ENCODE measurements at regions not wholly inside any gene's neighbourhood (a gene's known extent, or its start where the extent isn't known, plus 50 kb on each side); places are given as distances from the start of the nearest gene placed in this dataset.

GRCh38 chr4:186351668-186352194 lies 85.7 kb downstream of the F11 start:
- peak; percentile 35 for DNase-seq

DNA sequence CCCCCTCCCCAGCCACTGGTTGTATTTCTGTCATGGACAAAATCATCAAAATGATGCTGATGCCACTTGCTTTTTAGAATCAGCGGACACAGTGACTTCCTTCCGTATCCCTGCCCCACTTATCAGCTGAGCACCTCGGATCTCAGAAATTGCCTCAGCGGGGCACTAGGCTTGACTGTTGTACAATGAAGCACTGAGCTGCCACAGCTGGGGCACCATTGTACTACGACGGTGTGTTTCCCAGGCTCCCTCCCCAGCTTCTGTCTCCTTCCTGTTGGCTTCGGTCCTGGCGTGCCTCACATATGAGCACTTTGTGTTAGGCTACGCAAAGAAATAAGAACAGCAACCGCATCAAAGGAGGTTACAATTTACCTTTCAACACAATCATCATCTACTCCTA lies 82.4 kb downstream of the F11 start:
- no peak for DNase-seq

GRCh38 chr4:186347743-186348142 lies 81.8 kb downstream of the F11 start:
- DNase-seq, result no peak

DNA sequence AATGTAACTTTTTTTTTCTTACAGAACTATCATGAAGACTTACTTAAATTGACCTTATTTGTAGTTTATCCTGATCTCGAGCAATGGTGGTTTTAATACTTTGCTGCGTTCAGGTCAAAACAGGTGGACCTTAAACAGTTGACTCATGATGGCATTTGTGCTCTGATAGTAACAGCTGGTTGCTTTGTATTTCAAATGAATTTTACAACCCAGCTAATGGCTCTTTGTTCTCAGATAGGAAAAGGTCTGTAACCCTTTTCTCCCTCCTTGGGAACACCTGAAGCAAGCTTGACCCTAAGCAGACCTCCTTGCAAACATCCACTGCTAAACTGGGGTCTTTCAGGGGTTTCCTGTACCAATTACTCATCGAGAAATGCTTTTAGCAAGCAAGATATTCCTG lies 79.2 kb downstream of the F11 start:
- no peak for DNase-seq

- DNase-seq, result no peak
Measured at GRCh38 chr4:186342582-186342981, 76.6 kb downstream of the F11 start.

DNA sequence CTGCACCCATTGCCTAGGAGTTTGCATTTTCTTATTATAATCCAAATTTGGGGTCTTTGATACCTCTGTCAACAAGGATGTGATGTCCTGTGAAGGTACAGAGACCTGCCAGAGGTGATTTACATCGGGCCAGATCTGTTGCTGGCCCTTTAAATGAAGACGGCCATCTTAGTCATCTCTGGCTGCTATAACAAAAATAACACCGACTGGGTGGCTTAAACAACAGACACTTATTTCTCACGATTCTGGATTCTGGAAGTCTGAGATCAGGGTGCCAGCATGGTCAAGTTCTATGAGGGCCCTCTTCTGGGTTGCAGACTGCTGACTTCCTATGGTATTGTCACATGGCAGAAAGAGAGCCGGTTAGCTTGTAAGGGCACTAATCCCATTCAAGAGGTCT lies 75.7 kb downstream of the F11 start:
- no peak for DNase-seq

All from COR-L47 (cell line).